Kidney (tissue), 13 donors: ENCODE measurements at regions not wholly inside any gene's neighbourhood (a gene's known extent, or its start where the extent isn't known, plus 50 kb on each side); places are given as distances from the start of the nearest gene placed in this dataset.

ENCODE experiments used
- DNase-seq, 5 donors: peaks; one replicate each; pipeline ENCODE4 v3.0.0-alpha.2; 2013 to 2020
- FAIRE-seq: peaks from 2 replicates; lab custom pipeline; 2012; peaks lifted over from hg19 to GRCh38; lab: Jason Lieb, UNC
- H3K27ac ChIP-seq, 2 donors: one replicate each; pipeline ENCODE4 v1.7.0; 2013; ENCODE audit warnings: low read depth in 2 of 2, low read length in 2 of 2, inconsistent platforms in 1 of 2
- H3K27me3 ChIP-seq: one replicate; pipeline ENCODE4 v1.7.1; 2013; ENCODE audit warnings: low read length, inconsistent platforms; ENCODE audit not compliant: control insufficient read depth, insufficient read depth
- H3K36me3 ChIP-seq, 3 donors: one replicate each; pipeline versions ENCODE4 v1.7.0 to v1.7.1; 2013; ENCODE audit warnings: low read length in 3 of 3, control low read depth in 1 of 3, inconsistent platforms in 1 of 3; ENCODE audit not compliant: insufficient read depth in 3 of 3, control insufficient read depth in 2 of 3
- H3K4me1 ChIP-seq, 3 donors: one replicate each; pipeline versions ENCODE4 v1.7.0 to v1.7.1; 2013; ENCODE audit warnings: low read length in 3 of 3, inconsistent platforms in 1 of 3, low read depth in 1 of 3; ENCODE audit not compliant: control insufficient read depth in 2 of 3, insufficient read depth in 2 of 3
- H3K4me3 ChIP-seq, 3 donors: one replicate each; pipeline versions ENCODE4 v1.7.0 to v1.8.1; 2013; ENCODE audit warnings: low read length in 3 of 3, control low read depth in 1 of 3, inconsistent platforms in 1 of 3
- H3K9ac ChIP-seq, 3 donors: one replicate each; pipeline versions ENCODE4 v1.7.0 to v1.7.1; 2013; ENCODE audit warnings: low read length in 3 of 3, control low read depth in 1 of 3, inconsistent platforms in 1 of 3
- H3K9me3 ChIP-seq, 3 donors: one replicate each; pipeline versions ENCODE4 v1.7.0 to v1.7.1; 2013; ENCODE audit warnings: low read length in 3 of 3, control low read depth in 1 of 3, inconsistent platforms in 1 of 3; ENCODE audit not compliant: control insufficient read depth in 2 of 3, insufficient read depth in 1 of 3
- intact Hi-C: fragments of 100-400 bp; cut with DNase I; formaldehyde crosslinking; loops from one replicate; pipeline ENCODE4 v1.11.1; 2022
- TF ChIP-seq, protein P1 (sequence below): IDR thresholded peaks from 3 replicates; pipeline ENCODE4 v1.5.1; 2012; ENCODE audit warnings: mild to moderate bottlenecking, moderate library complexity, borderline replicate concordance; ENCODE audit not compliant: insufficient read depth; ENCODE audit errors: extremely low read depth
- donor health status: control.
- donor health status: control.
- donor health status: control.
- donor health status: control.
- donor health status: control.
- donor health status: DM: yes; HTN: yes; CAD: no.
- donor health status: Normal renal cell carcinoma (clear cell type).

DNA sequence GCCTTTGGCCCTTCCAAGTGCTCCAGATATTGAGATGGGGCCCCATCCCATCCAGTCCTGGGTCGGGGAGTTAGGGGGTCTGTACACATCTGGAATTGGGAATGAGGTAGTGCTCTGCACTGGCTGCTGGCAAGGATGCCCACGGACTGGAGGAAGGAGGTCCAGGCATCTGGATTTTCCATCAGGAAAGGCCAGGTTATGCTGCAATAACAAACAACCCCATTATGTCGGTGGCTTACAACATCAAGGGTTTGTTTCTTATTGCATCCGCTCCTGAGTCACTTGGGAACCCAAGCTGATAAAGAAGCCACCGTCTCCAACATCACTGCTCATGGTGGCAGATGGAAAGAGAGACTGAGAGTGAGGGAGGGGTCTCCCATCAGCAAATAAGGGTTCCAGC lies 229.9 kb downstream of the TFCP2L1 start:
- TF ChIP-seq, protein P1, sequence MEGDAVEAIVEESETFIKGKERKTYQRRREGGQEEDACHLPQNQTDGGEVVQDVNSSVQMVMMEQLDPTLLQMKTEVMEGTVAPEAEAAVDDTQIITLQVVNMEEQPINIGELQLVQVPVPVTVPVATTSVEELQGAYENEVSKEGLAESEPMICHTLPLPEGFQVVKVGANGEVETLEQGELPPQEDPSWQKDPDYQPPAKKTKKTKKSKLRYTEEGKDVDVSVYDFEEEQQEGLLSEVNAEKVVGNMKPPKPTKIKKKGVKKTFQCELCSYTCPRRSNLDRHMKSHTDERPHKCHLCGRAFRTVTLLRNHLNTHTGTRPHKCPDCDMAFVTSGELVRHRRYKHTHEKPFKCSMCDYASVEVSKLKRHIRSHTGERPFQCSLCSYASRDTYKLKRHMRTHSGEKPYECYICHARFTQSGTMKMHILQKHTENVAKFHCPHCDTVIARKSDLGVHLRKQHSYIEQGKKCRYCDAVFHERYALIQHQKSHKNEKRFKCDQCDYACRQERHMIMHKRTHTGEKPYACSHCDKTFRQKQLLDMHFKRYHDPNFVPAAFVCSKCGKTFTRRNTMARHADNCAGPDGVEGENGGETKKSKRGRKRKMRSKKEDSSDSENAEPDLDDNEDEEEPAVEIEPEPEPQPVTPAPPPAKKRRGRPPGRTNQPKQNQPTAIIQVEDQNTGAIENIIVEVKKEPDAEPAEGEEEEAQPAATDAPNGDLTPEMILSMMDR, result no peak
- Histone ChIP-seq H3K4me3 (no peak overlapping the region), H3K36me3 (no peaks in the 10 kb centered on the region), H3K9me3 (peaks cover 0 to 6% (median 0%) of the 10 kb centered on the region in 3 donors), H3K9ac (no peak overlapping the region), H3K27me3 (no peaks in the 10 kb centered on the region), H3K4me1 (no peaks in the 10 kb centered on the region), H3K27ac (no peak overlapping the region)
- intact Hi-C loops, result no loop called here
- DNase-seq, result no peak
- no peak for FAIRE-seq

DNA sequence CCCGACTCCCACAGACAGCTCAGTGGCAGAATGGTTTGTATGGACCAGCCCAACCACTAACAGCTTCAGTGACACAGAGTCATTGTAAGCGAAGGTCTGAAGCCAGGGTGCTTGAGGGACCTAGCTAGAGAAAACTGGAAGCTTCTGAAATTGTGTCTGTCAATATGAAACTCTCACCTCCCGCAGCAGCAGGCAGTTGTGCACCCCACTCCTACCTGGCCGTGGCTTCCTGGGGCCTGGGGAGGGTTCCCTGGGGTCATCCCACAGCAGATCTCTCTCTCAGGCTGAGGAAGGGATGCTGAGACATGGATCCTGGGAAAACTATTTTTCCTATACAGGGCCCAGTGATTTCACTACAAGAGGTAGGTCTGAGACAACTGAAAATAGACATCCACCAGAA lies 229.5 kb downstream of the TFCP2L1 start:
- Histone ChIP-seq H3K4me1 (no peaks in the 10 kb centered on the region), H3K4me3 (no peak overlapping the region), H3K27ac (no peak overlapping the region), H3K36me3 (no peaks in the 10 kb centered on the region), H3K9ac (no peak overlapping the region), H3K9me3 (peaks cover 0 to 2% (median 0%) of the 10 kb centered on the region in 3 donors), H3K27me3 (no peaks in the 10 kb centered on the region)
- no peak for FAIRE-seq
- intact Hi-C loops, result no loop called here
- TF ChIP-seq, protein P1, result no peak
- DNase-seq, result peak in 1 of 5 donors; percentile 24

DNA sequence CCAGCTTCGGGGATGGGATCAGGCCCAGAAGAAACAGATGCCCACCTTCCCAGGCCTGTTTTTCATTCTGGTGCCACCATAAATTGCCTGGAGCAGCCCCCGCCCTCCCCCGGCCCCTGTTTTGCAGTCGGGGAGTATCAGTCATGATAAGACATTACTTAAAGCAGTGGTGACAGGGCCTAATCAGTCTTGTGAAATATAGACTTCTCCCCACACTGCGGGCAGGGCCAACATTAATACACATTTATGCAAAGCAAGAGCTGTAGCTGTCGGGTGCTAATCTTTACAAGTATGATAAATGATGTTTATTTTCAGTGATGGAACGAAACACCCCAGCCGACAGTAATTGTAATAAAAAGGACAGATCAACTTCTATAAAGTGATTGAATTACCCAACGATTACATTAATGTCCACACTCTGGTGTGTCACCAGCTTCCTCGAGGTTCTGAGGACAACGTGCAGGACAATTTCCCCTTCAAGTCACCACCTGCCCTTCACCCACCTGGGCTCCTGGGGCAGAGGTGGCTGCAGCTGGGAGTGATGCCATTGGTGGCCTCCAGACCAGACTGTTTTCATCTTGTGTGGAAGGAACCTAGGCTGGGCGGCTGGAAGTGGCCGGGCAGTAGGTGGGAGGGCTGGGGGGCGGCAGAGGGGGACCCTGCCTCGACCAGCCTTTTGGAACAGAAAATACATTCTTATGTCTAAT lies 226.0 kb downstream of the TFCP2L1 start:
- H3K36me3 ChIP-seq, result no peaks in the 10 kb centered on the region
- FAIRE-seq (no peak), DNase-seq (peak in 2 of 5 donors; percentile 28 to 49)
- intact Hi-C loops, result no loop called here
- no peaks in the 10 kb centered on the region for H3K4me1 ChIP-seq
- H3K27me3 ChIP-seq, result no peaks in the 10 kb centered on the region
- H3K9ac ChIP-seq, result no peak overlapping the region
- no peaks in the 10 kb centered on the region for H3K9me3 ChIP-seq
- TF ChIP-seq, protein P1, result no peak
- H3K4me3 ChIP-seq, result no peak overlapping the region
- H3K27ac ChIP-seq, result no peak overlapping the region
